Uterus (tissue), 2 donors: ENCODE measurements at regions not wholly inside any gene's neighbourhood (a gene's known extent, or its start where the extent isn't known, plus 50 kb on each side); places are given as distances from the start of the nearest gene placed in this dataset.

Source experiments
- CTCF ChIP-seq, 4 experiments: fragments of 200-600 bp in 2 of 4; fragments of 450-650 bp in 2 of 4; sonication (generic) in 2 of 4; IDR thresholded peaks; one replicate each; pipeline ENCODE4 v1.5.1; 2016 to 2019; ENCODE audit warnings: antibody characterized with exemption in 4 of 4, mild to moderate bottlenecking in 2 of 4, moderate library complexity in 1 of 4
- POLR2A ChIP-seq, 2 donors: fragments of 450-650 bp; IDR thresholded peaks; one replicate each; pipeline ENCODE4 v1.6.1; 2016; ENCODE audit warnings: antibody characterized with exemption in 2 of 2, mild to moderate bottlenecking in 1 of 2, moderate library complexity in 1 of 2

GRCh38 chr9:86735772-86736458 is 211.4 kb downstream of the GAS1 start:
- no peak for TF ChIP-seq CTCF (IDR thresholded peaks at IDR 0.05)
- TF ChIP-seq POLR2A (IDR thresholded peaks at IDR 0.05) = no peak
